Right cardiac atrium (tissue), 5 donors: ENCODE measurements at regions not wholly inside any gene's neighbourhood (a gene's known extent, or its start where the extent isn't known, plus 50 kb on each side); places are given as distances from the start of the nearest gene placed in this dataset.

ENCODE experiments used
- ATAC-seq, 2 donors: fragments of 200-7000 bp; cut with Tn5 transposase; one replicate each; pipeline versions ENCODE4 v1.8.0 to v1.9.1; 2020; ENCODE audit warnings: moderate library complexity in 2 of 2, mild to moderate bottlenecking in 1 of 2
- DNase-seq, 3 donors: peaks; one replicate each; pipeline ENCODE4 v3.0.0-alpha.2; 2020
- H3K27ac ChIP-seq: one replicate; pipeline ENCODE4 v1.5.1; 2013; ENCODE audit warnings: mild to moderate bottlenecking, low read length, control low read depth, moderate library complexity
- H3K27me3 ChIP-seq: one replicate; pipeline ENCODE4 v1.6.1; 2013; ENCODE audit not compliant: control insufficient read depth, insufficient read depth
- H3K4me1 ChIP-seq: one replicate; pipeline ENCODE4 v1.6.1; 2013; ENCODE audit warnings: low read length; ENCODE audit not compliant: control insufficient read depth, insufficient read depth
- H3K4me3 ChIP-seq: one replicate; pipeline ENCODE4 v1.5.1; 2013; ENCODE audit warnings: low read length, control low read depth
- H3K9me3 ChIP-seq: one replicate; pipeline ENCODE4 v1.6.1; 2013; ENCODE audit warnings: low read length; ENCODE audit not compliant: control insufficient read depth
- WGBS: extraction: QIAGEN DNeasy Blood & Tissue Kit; methylation state at CpG from one replicate; pipeline ENCODE4 v1.1.7; 2013; 5-methylcytosine and 5-hydroxymethylcytosine counted together
- intact Hi-C, 4 donors: fragments of 100-400 bp; cut with DNase I; formaldehyde crosslinking; loops; one replicate each; pipeline versions ENCODE4 v1.11.0 to v1.14.0; 2022 to 2023
- donor health status: healthy with polysubstance abuse.
- donor health status: DM: no; HTN: yes; CAD: no.
- donor health status: DM: no; HTN: no; CAD: no.
- donor health status: DM: no; HTN: yes; CAD: no; lungs with severe emphysema.
- donor health status: DM: yes; HTN: yes; CAD: no.

DNA sequence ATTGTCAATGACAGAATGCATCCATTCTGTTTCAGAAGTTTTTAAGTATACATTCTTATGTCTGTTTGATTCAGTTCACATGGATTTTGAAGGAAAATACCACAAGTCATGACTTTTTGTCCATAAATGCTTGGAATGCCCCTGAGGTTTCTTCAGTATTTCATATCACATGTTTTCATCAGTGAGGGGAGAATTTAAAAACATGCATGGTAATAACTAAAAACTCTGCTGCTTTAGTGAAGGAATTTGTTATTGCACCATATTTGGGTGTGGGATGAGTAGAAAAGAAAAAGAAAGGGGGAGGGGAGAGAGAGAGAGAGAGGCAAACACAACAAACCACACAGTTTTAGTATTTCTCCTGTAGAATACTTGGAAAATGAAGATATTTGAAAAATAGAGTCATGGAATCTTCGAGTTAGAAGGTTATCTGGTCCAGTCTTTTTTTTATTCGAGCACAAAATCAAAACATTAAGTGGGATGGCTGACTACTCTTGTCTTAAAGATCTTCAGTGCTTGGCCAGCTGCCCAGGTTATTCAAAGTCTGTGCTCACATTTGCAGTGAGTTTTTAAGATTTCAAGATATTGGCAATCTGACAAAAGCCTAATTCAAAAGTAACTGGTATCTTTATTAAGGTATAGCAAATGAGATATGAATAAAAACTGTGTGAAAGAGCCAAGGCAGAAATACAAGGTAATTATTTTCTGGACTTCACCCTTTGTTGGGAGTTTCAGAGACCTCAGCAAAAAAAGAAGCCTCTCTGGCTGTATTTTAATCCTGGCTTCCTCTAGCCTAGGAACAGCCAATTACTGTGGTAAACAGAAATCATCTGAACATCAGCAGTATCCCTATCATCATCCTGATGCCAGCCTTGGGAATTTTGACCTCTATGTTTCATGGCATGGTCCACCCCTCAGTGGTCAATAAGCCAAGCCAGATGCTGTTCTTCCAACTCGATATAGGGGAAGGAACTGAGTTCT, 687.9 kb upstream of the CITED2 start:
- WGBS: 32% methylated on average over 3 of the region's 3 CpGs
- Histone ChIP-seq H3K4me1 (peaks cover 3% of the 10 kb centered on the region), H3K27me3 (no peaks in the 10 kb centered on the region), H3K4me3 (no peak overlapping the region), H3K9me3 (no peaks in the 10 kb centered on the region), H3K27ac (peak overlapping the region; percentile 8)
- ATAC-seq (peak in 1 of 2 donors; percentile 63), DNase-seq (peak in 2 of 3 donors; percentile 41 to 77)
- intact Hi-C loops: no loop called here

DNA sequence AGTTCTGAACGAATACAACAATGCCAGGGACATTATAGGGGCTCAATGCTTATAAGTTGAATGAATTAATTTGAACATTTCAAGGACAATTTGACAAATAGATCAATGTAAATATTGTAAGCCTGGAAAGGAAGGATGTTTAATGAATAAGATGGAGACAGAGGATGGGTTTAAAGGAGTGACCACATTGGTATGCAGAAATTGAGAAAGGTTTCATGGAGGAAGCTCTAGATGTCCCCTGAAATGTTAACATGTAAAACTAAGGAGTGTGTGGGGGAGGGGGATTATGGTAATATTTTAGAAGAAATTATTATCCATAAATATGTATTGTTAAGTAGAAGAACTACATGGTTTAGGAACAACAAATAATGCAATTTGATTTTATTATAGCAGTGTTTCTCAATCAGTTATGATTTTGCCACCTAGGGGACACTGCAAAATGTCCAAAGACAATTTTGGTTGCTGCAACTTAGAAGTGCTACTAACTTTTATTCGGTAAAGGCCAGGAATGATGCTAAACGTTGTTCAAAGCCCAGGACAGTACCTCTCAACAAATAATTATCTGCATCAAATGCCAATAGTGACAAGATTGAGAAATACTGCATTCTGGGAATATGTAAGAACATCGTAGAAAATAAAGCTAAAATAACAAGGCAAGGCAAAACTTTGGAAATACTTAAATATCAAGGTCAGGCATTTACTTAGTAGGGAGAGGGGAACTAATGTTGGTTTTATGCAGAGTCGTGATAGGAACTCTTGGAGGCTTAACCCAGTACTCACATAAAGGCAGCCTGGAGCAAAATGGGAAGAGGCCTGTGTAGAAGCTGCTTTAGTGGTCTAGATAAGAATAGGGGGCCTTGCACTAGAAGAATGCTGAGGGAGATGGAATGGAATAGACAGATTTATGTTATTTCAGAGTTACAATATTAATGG, 686.9 kb upstream of the CITED2 start:
- no peaks in the 10 kb centered on the region for H3K27me3 ChIP-seq
- H3K4me1 ChIP-seq: peaks cover 3% of the 10 kb centered on the region
- no peaks in the 10 kb centered on the region for H3K9me3 ChIP-seq
- 63% methylated on average over 5 of the region's 5 CpGs for WGBS
- no peak overlapping the region for H3K27ac ChIP-seq
- no peak overlapping the region for H3K4me3 ChIP-seq
- intact Hi-C loops: no loop called here
- DNase-seq (no peak), ATAC-seq (peak in 1 of 2 donors; percentile 43)

DNA sequence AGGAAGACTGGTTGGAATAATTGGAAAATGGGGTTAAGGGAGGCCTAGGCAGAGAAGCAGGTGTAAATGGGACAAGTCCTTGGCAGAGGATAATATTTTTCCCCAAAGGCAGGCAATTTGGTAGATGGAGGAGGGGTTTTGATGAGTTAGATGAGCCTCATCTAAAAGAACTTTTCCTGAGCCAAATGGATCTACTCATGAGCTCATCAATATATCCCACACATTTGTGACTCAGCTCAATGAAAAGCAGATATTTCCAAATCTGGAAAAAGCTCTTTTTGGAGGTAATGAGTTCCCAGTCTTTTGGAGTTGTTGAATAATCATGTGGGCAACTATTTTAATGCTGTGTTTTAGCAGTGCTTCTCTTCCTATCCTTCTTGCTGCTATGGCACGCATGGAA, 685.5 kb upstream of the CITED2 start:
- H3K27ac ChIP-seq: no peak overlapping the region
- H3K4me3 ChIP-seq: no peak overlapping the region
- H3K9me3 ChIP-seq: no peaks in the 10 kb centered on the region
- H3K27me3 ChIP-seq: no peaks in the 10 kb centered on the region
- intact Hi-C loops: no loop called here
- no peak for DNase-seq
- ATAC-seq: no peak
- WGBS: 99% methylated on average over 1 of the region's 1 CpG
- peaks cover 3% of the 10 kb centered on the region for H3K4me1 ChIP-seq

DNA sequence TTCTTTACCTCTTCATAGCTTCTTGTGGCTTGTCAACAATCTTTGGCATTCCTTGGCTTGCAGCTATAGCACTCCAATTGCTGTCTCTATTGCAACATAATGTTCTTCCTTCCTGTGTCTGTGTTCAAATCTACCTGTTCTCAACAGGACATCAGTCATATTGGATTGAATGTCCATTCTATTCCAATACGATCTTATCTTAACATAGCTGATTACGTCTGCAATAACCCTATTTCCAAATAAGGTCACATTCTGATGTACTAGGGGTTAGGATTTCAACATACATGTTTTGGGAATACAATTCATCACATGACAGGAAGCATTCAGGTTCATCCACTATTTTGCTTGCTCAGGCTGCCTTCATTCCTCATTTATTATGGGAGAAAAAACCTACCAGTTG, 684.4 kb upstream of the CITED2 start:
- Histone ChIP-seq H3K27ac (no peak overlapping the region), H3K9me3 (no peaks in the 10 kb centered on the region), H3K4me1 (peaks cover 3% of the 10 kb centered on the region), H3K4me3 (no peak overlapping the region), H3K27me3 (no peaks in the 10 kb centered on the region)
- ATAC-seq (no peak), DNase-seq (no peak)
- intact Hi-C loops: no loop called here
- WGBS: 88% methylated on average over 2 of the region's 2 CpGs

DNA sequence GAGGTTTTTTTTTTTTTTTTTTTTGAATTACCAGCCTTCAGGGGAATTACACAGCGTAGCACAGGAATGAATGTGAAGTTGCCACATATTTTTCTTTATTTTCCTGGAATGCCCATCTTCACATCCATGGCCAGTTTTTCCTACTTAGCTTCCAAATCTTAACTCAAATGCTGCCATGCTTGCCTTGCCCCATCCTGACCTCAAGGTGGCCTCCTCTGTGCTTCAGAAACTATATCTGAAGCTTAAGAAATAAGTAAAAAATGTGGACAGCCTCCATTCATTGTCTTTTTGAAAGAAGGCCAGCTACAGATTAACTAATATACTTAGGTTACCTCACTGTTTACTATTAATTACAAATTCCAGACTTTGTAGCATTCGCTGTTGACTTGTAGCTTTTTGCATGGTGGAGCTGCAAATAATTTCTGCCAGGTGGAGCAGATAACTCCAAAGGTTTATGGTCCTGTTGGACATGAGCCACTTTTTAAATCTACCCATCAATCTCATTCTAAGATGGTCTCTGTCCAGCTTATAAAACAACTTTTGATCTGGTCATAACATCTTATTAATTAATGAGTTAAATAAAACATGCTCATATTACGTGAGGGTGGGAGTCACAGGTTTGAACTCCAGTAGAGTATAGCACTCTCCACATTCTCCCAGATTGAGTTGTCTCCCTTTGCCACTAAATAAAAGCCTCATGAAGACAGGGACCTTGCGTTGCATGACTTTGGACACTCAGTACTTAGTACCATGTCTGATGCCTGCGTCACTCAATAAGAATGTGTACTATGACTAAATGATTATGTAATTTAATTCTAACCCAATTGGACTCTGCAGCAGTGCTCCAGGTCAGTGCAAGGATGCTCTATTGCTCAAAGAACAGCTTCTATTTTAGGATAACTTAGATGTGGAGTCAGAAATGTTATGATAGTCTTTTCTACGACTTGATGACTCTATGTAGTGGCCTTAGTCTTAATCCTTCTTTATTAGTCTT, 678.6 kb upstream of the CITED2 start:
- intact Hi-C loops: no loop called here
- Histone ChIP-seq H3K27me3 (no peaks in the 10 kb centered on the region), H3K9me3 (no peaks in the 10 kb centered on the region), H3K4me3 (no peak overlapping the region), H3K4me1 (no peaks in the 10 kb centered on the region), H3K27ac (no peak overlapping the region)
- WGBS: 82% methylated on average over 6 of the region's 6 CpGs
- ATAC-seq (no peak), DNase-seq (no peak)

DNA sequence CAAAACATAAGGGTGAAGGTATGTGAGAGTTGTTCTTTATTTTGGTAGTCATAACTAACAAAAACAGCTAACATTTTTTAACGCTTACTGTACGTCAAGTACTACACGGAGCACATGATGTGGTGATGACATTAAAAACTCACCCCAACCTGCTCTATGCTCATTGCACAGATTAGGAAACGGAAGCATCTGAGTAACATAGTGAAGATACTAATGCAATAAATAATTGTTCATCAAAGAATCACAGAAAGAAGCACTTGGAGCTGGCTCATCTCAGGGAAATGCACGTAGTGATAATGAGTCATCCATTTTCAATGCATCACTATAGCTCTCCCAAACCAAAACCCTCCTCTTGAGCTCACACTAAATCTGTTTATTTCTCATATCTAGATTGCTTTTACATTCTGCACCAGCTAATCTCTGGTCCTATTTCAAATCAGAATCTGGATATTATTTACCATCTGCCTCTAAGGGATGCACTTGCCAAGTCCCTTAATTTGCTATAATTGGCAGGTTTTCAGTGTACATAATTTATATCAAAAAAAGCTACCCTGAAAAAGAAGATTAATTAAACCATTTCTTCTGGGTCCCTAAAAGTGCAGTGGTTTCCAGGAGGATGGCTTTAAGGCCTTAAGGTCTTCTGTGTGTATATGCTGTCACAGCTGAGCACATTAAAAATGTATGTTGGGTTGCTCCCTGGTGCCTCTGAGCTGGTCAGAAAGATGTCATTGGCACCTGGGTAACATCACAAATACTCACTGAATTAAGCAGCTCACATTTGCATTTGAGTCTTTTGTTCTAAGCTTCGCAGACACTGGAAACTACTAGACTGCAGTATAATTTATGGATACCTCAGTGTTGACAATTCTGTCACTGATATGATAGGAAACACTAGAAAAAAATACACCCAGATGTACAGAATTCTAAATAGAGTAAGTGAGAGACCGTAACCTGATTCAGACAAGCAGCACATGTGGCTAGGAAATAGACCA, 677.4 kb upstream of the CITED2 start:
- no peaks in the 10 kb centered on the region for H3K4me1 ChIP-seq
- 77% methylated on average over 7 of the region's 7 CpGs for WGBS
- no peak overlapping the region for H3K27ac ChIP-seq
- H3K4me3 ChIP-seq: no peak overlapping the region
- ATAC-seq (no peak), DNase-seq (no peak)
- no peaks in the 10 kb centered on the region for H3K27me3 ChIP-seq
- intact Hi-C loops: no loop called here
- no peaks in the 10 kb centered on the region for H3K9me3 ChIP-seq

DNA sequence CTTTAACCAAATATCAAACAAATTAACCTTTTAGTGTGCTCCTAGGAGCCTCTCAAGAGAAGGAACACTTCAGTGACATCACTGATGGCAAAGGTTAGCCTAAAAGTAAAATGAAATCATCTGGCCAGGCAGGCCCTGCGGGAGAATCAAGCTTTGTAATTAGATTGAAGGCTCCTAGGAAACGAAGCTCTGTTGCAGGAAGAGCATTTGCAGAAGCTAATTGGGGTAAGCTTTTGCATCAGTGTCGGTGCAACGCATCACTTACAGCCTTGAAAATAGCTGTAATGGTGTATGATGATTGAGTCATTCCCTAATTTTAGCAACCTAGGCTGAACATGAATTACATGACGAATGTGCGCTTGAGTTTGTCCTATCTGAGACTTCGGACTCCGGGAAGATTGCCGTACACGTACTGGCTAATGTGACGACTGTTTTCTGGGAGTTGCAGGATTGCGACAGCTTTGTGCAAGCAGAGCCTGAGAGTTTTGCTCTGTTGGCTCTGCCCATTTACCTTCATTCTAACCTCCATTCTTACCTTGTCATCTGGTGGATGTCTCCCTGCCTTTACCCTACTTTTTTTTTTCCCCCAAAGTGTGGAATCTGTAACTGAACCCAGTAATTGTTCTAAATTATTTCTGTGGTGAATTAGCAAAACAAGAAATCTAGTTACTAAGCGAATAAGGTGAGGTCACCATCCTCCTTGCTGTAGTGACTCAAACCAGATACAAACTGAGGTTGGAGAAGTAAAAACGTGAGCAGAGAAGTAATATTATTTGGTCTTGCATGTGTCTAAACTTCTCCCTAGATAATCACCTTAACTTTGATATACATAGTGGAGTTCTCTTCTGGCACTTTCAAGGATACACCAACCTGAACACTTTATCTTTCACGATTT, 675.9 kb upstream of the CITED2 start:
- H3K27me3 ChIP-seq: no peaks in the 10 kb centered on the region
- H3K9me3 ChIP-seq: no peaks in the 10 kb centered on the region
- intact Hi-C loops: no loop called here
- no peaks in the 10 kb centered on the region for H3K4me1 ChIP-seq
- ATAC-seq (peak; percentile 60 to 79), DNase-seq (peak in 2 of 3 donors; percentile 19 to 29)
- no peak overlapping the region for H3K4me3 ChIP-seq
- WGBS: 70% methylated on average over 15 of the region's 15 CpGs
- peak overlapping the region; percentile 89 for H3K27ac ChIP-seq

DNA sequence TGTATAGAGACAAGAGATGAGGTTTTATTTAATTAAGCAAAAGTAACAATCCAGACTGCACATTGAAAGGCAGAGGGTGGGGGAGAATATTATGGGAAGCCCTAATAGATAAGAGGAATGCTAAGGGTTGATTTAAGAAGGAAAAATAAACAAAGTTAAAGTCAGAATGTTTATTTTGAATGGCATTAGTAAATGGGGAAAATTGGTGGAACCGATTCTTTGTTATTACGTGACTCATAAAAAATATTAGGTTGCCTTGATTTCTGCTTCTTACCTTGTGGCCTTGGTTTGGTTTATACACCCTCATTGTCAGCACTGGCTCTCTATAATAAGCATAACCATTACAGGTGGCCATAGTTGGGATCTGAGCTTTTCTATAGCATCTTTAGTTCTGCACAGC, 674.8 kb upstream of the CITED2 start:
- no peak overlapping the region for H3K4me3 ChIP-seq
- WGBS: 79% methylated on average over 2 of the region's 2 CpGs
- intact Hi-C loops: no loop called here
- no peaks in the 10 kb centered on the region for H3K9me3 ChIP-seq
- DNase-seq (no peak), ATAC-seq (no peak)
- no peaks in the 10 kb centered on the region for H3K27me3 ChIP-seq
- H3K4me1 ChIP-seq: no peaks in the 10 kb centered on the region
- peak overlapping the region; percentile 89 for H3K27ac ChIP-seq

DNA sequence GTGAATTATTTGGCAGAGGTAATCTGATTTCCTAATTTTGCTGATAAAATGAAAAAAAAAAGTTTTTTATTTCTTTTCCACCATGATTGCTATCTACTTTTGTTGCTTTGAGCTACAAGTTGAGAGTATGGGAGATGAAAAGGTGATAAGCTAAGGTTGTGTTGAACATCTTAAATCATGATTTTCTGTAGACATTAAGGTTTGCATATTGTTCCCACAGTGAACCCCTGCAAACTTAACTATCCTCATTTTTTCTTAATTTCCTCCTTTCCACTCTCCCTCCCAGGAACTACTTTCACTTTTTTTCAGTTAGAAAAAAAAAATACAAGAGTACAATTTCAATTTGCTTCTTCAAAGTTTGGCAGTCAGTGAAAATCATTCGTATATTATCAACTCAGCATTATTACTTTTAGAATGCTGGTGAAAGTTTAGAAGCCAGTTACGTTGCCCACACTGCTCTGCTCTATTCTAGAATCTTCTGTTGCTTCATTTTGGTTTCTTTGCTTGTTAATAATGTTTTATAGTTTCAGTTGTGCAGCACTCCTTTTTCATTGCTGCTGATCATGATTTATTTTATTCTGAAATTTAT, 673.8 kb upstream of the CITED2 start:
- no peaks in the 10 kb centered on the region for H3K4me1 ChIP-seq
- no peaks in the 10 kb centered on the region for H3K9me3 ChIP-seq
- H3K27me3 ChIP-seq: no peaks in the 10 kb centered on the region
- H3K4me3 ChIP-seq: no peak overlapping the region
- 42% methylated on average over 2 of the region's 2 CpGs for WGBS
- ATAC-seq (no peak), DNase-seq (no peak)
- intact Hi-C loops: no loop called here
- H3K27ac ChIP-seq: no peak overlapping the region
